T-helper 1 cell treated with Interleukin-12 subunit alpha and Interleukin-12 subunit beta and Interleukin-4 antibody, amounts not matched to agents 30 μg/mL and 1 μg/mL, for 36 hours (primary cell): ENCODE measurements at regions not wholly inside any gene's neighbourhood (a gene's known extent, or its start where the extent isn't known, plus 50 kb on each side); places are given as distances from the start of the nearest gene placed in this dataset.

Experiments used
- H3K27ac Mint-ChIP-seq: one replicate; pipeline ENCODE4 v1.8.0; 2021; ENCODE audit warnings: mild to moderate bottlenecking, mixed read lengths
- H3K27me3 Mint-ChIP-seq: one replicate; pipeline ENCODE4 v1.8.0; 2021; ENCODE audit warnings: low read depth, mixed read lengths
- H3K36me3 Mint-ChIP-seq: one replicate; pipeline ENCODE4 v1.8.0; 2021; ENCODE audit warnings: low read depth, mixed read lengths
- H3K4me1 Mint-ChIP-seq: one replicate; pipeline ENCODE4 v1.8.0; 2021; ENCODE audit warnings: low read depth, mixed read lengths
- H3K4me3 Mint-ChIP-seq: one replicate; pipeline ENCODE4 v1.8.0; 2021; ENCODE audit warnings: mild to moderate bottlenecking, moderate library complexity, mixed read lengths
- H3K9me3 Mint-ChIP-seq: one replicate; pipeline ENCODE4 v1.8.0; 2021; ENCODE audit warnings: mixed read lengths

GRCh38 chr13:34881494-34881893, 60.6 kb upstream of the NBEA start:
- no peak overlapping the region for H3K4me3 Mint-ChIP-seq
- no peaks in the 10 kb centered on the region for H3K4me1 Mint-ChIP-seq
- no peaks in the 10 kb centered on the region for H3K27me3 Mint-ChIP-seq
- H3K36me3 Mint-ChIP-seq = no peaks in the 10 kb centered on the region
- no peaks in the 10 kb centered on the region for H3K9me3 Mint-ChIP-seq
- no peak overlapping the region for H3K27ac Mint-ChIP-seq

GRCh38 chr13:34883396-34883795, 58.7 kb upstream of the NBEA start:
- H3K4me3 Mint-ChIP-seq = no peak overlapping the region
- H3K27me3 Mint-ChIP-seq = no peaks in the 10 kb centered on the region
- H3K9me3 Mint-ChIP-seq = no peaks in the 10 kb centered on the region
- no peaks in the 10 kb centered on the region for H3K4me1 Mint-ChIP-seq
- no peaks in the 10 kb centered on the region for H3K36me3 Mint-ChIP-seq
- H3K27ac Mint-ChIP-seq = no peak overlapping the region

- Mint-ChIP-seq H3K27ac (no peak overlapping the region), H3K36me3 (no peaks in the 10 kb centered on the region), H3K4me1 (no peaks in the 10 kb centered on the region), H3K27me3 (no peaks in the 10 kb centered on the region), H3K9me3 (no peaks in the 10 kb centered on the region), H3K4me3 (no peak overlapping the region)
Measured at GRCh38 chr13:34884366-34884765, 57.7 kb upstream of the NBEA start.

- no peaks in the 10 kb centered on the region for H3K9me3 Mint-ChIP-seq
- H3K4me3 Mint-ChIP-seq = no peak overlapping the region
- H3K4me1 Mint-ChIP-seq = no peaks in the 10 kb centered on the region
- H3K27ac Mint-ChIP-seq = no peak overlapping the region
- no peaks in the 10 kb centered on the region for H3K27me3 Mint-ChIP-seq
- H3K36me3 Mint-ChIP-seq = no peaks in the 10 kb centered on the region
Measured at GRCh38 chr13:34886121-34886875, 55.8 kb upstream of the NBEA start.

- H3K4me3 Mint-ChIP-seq = no peak overlapping the region
- no peaks in the 10 kb centered on the region for H3K4me1 Mint-ChIP-seq
- no peaks in the 10 kb centered on the region for H3K36me3 Mint-ChIP-seq
- H3K27ac Mint-ChIP-seq = no peak overlapping the region
- H3K9me3 Mint-ChIP-seq = no peaks in the 10 kb centered on the region
- no peaks in the 10 kb centered on the region for H3K27me3 Mint-ChIP-seq
Measured at GRCh38 chr13:34886987-34887386, 55.1 kb upstream of the NBEA start.
